Astrocyte (in vitro differentiated cells and primary cell): ENCODE measurements at regions not wholly inside any gene's neighbourhood (a gene's known extent, or its start where the extent isn't known, plus 50 kb on each side); places are given as distances from the start of the nearest gene placed in this dataset.

Experiments
- DNase-seq: peaks from one replicate; pipeline ENCODE4 v3.0.0-alpha.2; 2010; ENCODE audit warnings: low read depth
- FAIRE-seq: peaks from 2 replicates; lab custom pipeline; 2011; peaks lifted over from hg19 to GRCh38; lab: Jason Lieb, UNC
- H2AFZ ChIP-seq: 2 replicates; pipeline ENCODE4 v1.6.0; 2012; ENCODE audit warnings: low read depth, low read length, inconsistent platforms
- H3K27ac ChIP-seq: 2 replicates; pipeline ENCODE4 v1.5.1; 2011; ENCODE audit warnings: low read depth, low read length, inconsistent platforms
- H3K27me3 ChIP-seq: 2 replicates; pipeline ENCODE4 v1.6.0; 2011; ENCODE audit warnings: low read length, inconsistent platforms; ENCODE audit not compliant: insufficient read depth
- H3K36me3 ChIP-seq: 2 replicates; pipeline ENCODE4 v1.5.1; 2011; ENCODE audit warnings: low read length, inconsistent platforms; ENCODE audit not compliant: insufficient read depth
- H3K4me1 ChIP-seq: 2 replicates; pipeline ENCODE4 v1.5.1; 2011; ENCODE audit warnings: low read length, inconsistent platforms; ENCODE audit not compliant: insufficient read depth
- H3K4me2 ChIP-seq: 2 replicates; pipeline ENCODE4 v1.6.0; 2012; ENCODE audit warnings: low read length, inconsistent platforms
- H3K4me3 ChIP-seq: 2 replicates; pipeline ENCODE4 v1.5.1; 2011; ENCODE audit warnings: low read depth, mild to moderate bottlenecking, low read length, inconsistent platforms; ENCODE audit not compliant: insufficient read depth
- H3K79me2 ChIP-seq: 2 replicates; pipeline ENCODE4 v1.6.0; 2012; ENCODE audit warnings: mild to moderate bottlenecking, low read length, inconsistent platforms; ENCODE audit not compliant: insufficient read depth
- H3K9ac ChIP-seq: 2 replicates; pipeline ENCODE4 v1.6.0; 2012; ENCODE audit warnings: mild to moderate bottlenecking, low read length, inconsistent platforms
- H3K9me3 ChIP-seq: 2 replicates; pipeline ENCODE4 v1.5.1; 2012; ENCODE audit warnings: low read depth, mild to moderate bottlenecking, low read length, inconsistent platforms; ENCODE audit not compliant: insufficient read depth
- H4K20me1 ChIP-seq: 2 replicates; pipeline ENCODE4 v1.6.0; 2012; ENCODE audit warnings: low read length, inconsistent platforms; ENCODE audit not compliant: insufficient read depth
- H3K27ac Mint-ChIP-seq: one replicate; pipeline ENCODE4 v1.8.0; 2021; ENCODE audit warnings: mild to moderate bottlenecking, mixed read lengths; ENCODE audit not compliant: unreplicated experiment
- H3K27me3 Mint-ChIP-seq: one replicate; pipeline ENCODE4 v1.8.0; 2021; ENCODE audit warnings: low read depth, mixed read lengths; ENCODE audit not compliant: unreplicated experiment
- H3K36me3 Mint-ChIP-seq: one replicate; pipeline ENCODE4 v1.8.0; 2021; ENCODE audit warnings: low read depth, mixed read lengths; ENCODE audit not compliant: unreplicated experiment
- H3K4me1 Mint-ChIP-seq: one replicate; pipeline ENCODE4 v1.8.0; 2021; ENCODE audit warnings: low read depth, mixed read lengths; ENCODE audit not compliant: unreplicated experiment
- H3K4me3 Mint-ChIP-seq: one replicate; pipeline ENCODE4 v1.8.0; 2021; ENCODE audit warnings: mild to moderate bottlenecking, moderate library complexity, mixed read lengths; ENCODE audit not compliant: unreplicated experiment
- H3K9me3 Mint-ChIP-seq: one replicate; pipeline ENCODE4 v1.8.0; 2021; ENCODE audit warnings: mild to moderate bottlenecking, mixed read lengths; ENCODE audit not compliant: unreplicated experiment
- EZH2 ChIP-seq: IDR thresholded peaks from 2 replicates; pipeline ENCODE4 v1.6.1; 2012; ENCODE audit warnings: mild to moderate bottlenecking, low read length, inconsistent platforms; ENCODE audit not compliant: insufficient read depth
- TF ChIP-seq, protein P1 (sequence below): IDR thresholded peaks from 2 replicates; pipeline ENCODE4 v1.5.1; 2011; ENCODE audit warnings: low read depth, mild to moderate bottlenecking, inconsistent platforms, low read length, moderate library complexity; ENCODE audit not compliant: insufficient read depth

- no peak for FAIRE-seq
- TF ChIP-seq EZH2 = no peak
- TF ChIP-seq, protein P1, sequence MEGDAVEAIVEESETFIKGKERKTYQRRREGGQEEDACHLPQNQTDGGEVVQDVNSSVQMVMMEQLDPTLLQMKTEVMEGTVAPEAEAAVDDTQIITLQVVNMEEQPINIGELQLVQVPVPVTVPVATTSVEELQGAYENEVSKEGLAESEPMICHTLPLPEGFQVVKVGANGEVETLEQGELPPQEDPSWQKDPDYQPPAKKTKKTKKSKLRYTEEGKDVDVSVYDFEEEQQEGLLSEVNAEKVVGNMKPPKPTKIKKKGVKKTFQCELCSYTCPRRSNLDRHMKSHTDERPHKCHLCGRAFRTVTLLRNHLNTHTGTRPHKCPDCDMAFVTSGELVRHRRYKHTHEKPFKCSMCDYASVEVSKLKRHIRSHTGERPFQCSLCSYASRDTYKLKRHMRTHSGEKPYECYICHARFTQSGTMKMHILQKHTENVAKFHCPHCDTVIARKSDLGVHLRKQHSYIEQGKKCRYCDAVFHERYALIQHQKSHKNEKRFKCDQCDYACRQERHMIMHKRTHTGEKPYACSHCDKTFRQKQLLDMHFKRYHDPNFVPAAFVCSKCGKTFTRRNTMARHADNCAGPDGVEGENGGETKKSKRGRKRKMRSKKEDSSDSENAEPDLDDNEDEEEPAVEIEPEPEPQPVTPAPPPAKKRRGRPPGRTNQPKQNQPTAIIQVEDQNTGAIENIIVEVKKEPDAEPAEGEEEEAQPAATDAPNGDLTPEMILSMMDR = no peak
- no peak overlapping the region for H3K27ac ChIP-seq
These were observed 129.5 kb upstream of the MDM1 start for GRCh38 chr12:68461645-68462044.

GRCh38 chr12:68462803-68463202 lies 130.6 kb upstream of the MDM1 start:
- Histone ChIP-seq H3K9ac (no peak overlapping the region), H3K4me3 (no peak overlapping the region), H3K79me2 (no peaks in the 10 kb centered on the region), H2AFZ (no peak overlapping the region), H4K20me1 (no peaks in the 10 kb centered on the region), H3K27me3 (no peaks in the 10 kb centered on the region), H3K27ac (no peak overlapping the region), H3K36me3 (no peaks in the 10 kb centered on the region), H3K4me2 (no peak overlapping the region), H3K9me3 (no peaks in the 10 kb centered on the region), H3K4me1 (no peaks in the 10 kb centered on the region)
- TF ChIP-seq, protein P1 = no peak
- TF ChIP-seq EZH2 = no peak
- no peak overlapping the region for H3K27ac Mint-ChIP-seq
- DNase-seq (no peak), FAIRE-seq (no peak)
- H3K4me1 Mint-ChIP-seq = no peaks in the 10 kb centered on the region
- H3K9me3 Mint-ChIP-seq = no peaks in the 10 kb centered on the region
- H3K4me3 Mint-ChIP-seq = no peak overlapping the region
- H3K27me3 Mint-ChIP-seq = no peaks in the 10 kb centered on the region
- no peaks in the 10 kb centered on the region for H3K36me3 Mint-ChIP-seq

More at GRCh38 chr12:68461645-68462044, 129.5 kb upstream of the MDM1 start:
- H3K9me3 ChIP-seq = no peaks in the 10 kb centered on the region
- no peaks in the 10 kb centered on the region for H3K79me2 ChIP-seq
- no peaks in the 10 kb centered on the region for H3K36me3 ChIP-seq
- no peaks in the 10 kb centered on the region for H3K4me1 Mint-ChIP-seq
- H3K4me3 ChIP-seq = no peak overlapping the region
- H3K27me3 ChIP-seq = no peaks in the 10 kb centered on the region
- H4K20me1 ChIP-seq = no peaks in the 10 kb centered on the region
- H3K9ac ChIP-seq = no peak overlapping the region
- no peak overlapping the region for H3K4me3 Mint-ChIP-seq
- no peaks in the 10 kb centered on the region for H3K27me3 Mint-ChIP-seq
- H2AFZ ChIP-seq = no peak overlapping the region
- no peaks in the 10 kb centered on the region for H3K36me3 Mint-ChIP-seq
- peaks cover 4% of the 10 kb centered on the region for H3K9me3 Mint-ChIP-seq
- H3K4me1 ChIP-seq = no peaks in the 10 kb centered on the region
- H3K27ac Mint-ChIP-seq = no peak overlapping the region
- no peak for DNase-seq
- H3K4me2 ChIP-seq = no peak overlapping the region

DNA sequence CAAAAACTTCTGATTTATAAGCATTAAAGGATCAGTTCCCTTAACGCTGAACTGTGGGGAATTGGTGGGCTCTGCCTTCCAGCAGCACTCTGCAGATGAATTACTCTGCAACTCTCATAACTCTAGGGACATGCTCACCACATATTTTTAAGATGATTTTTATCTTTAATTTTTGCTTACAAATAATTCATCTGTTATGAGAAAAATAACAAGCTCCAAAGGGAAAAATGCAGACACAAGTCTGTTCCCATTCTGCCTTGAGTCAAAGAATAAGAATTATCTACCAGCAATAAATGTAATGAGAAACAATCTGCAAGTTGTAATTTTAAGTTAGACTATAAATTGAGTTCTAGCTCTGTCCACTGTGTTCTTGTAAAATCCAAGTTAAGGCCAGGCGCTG lies 133.1 kb upstream of the MDM1 start:
- Mint-ChIP-seq H3K4me1 (no peaks in the 10 kb centered on the region), H3K27me3 (no peaks in the 10 kb centered on the region), H3K36me3 (no peaks in the 10 kb centered on the region), H3K9me3 (no peaks in the 10 kb centered on the region), H3K4me3 (no peak overlapping the region), H3K27ac (no peak overlapping the region)
- Histone ChIP-seq H4K20me1 (no peaks in the 10 kb centered on the region), H3K4me3 (no peak overlapping the region), H3K4me2 (no peak overlapping the region), H3K27me3 (no peaks in the 10 kb centered on the region), H3K79me2 (no peaks in the 10 kb centered on the region), H3K9me3 (no peaks in the 10 kb centered on the region), H3K36me3 (no peaks in the 10 kb centered on the region), H3K9ac (no peak overlapping the region), H3K4me1 (no peaks in the 10 kb centered on the region), H2AFZ (no peak overlapping the region), H3K27ac (no peak overlapping the region)
- DNase-seq (no peak), FAIRE-seq (no peak)
- no peak for TF ChIP-seq EZH2
- TF ChIP-seq, protein P1 = no peak
